ENCODE measurements at regions not wholly inside any gene's neighbourhood (a gene's known extent, or its start where the extent isn't known, plus 50 kb on each side); places are given as distances from the start of the nearest gene placed in this dataset.

- DNase-seq (ENCODE audit: extremely low read depth, insufficient read length): no peak
- H3K36me3 ChIP-seq (ENCODE audit: control insufficient read depth, insufficient read depth, low read length): no peaks in the 10 kb centered on the region
- no peak overlapping the region for H3K4me3 ChIP-seq (replicated peaks; ENCODE audit: low read depth, low read length)
- no peak for TF ChIP-seq CTCF (IDR thresholded peaks at IDR 0.05; ENCODE audit: insufficient read depth, low read length, poor library complexity, severe bottlenecking)
- no peaks in the 10 kb centered on the region for H3K27me3 ChIP-seq (replicated peaks; ENCODE audit: control insufficient read depth, insufficient read depth, low read length)
Measured at GRCh38 chr3:162285259-162285658, 788.7 kb downstream of the OTOL1 start.

GRCh38 chr3:162287600-162287999 lies 791.0 kb downstream of the OTOL1 start:
- no peaks in the 10 kb centered on the region for H3K27me3 ChIP-seq (replicated peaks; ENCODE audit: control insufficient read depth, insufficient read depth, low read length)
- TF ChIP-seq CTCF (IDR thresholded peaks at IDR 0.05; ENCODE audit: insufficient read depth, low read length, poor library complexity, severe bottlenecking): no peak
- H3K4me3 ChIP-seq (replicated peaks; ENCODE audit: low read depth, low read length): no peak overlapping the region
- no peaks in the 10 kb centered on the region for H3K36me3 ChIP-seq (ENCODE audit: control insufficient read depth, insufficient read depth, low read length)
- no peak for DNase-seq (ENCODE audit: extremely low read depth, insufficient read length)

GRCh38 chr3:162292409-162292808 lies 795.8 kb downstream of the OTOL1 start:
- H3K27me3 ChIP-seq (replicated peaks; ENCODE audit: control insufficient read depth, insufficient read depth, low read length): no peaks in the 10 kb centered on the region
- DNase-seq (ENCODE audit: extremely low read depth, insufficient read length): no peak
- no peak overlapping the region for H3K4me3 ChIP-seq (replicated peaks; ENCODE audit: low read depth, low read length)
- TF ChIP-seq CTCF (IDR thresholded peaks at IDR 0.05; ENCODE audit: insufficient read depth, low read length, poor library complexity, severe bottlenecking): no peak
- H3K36me3 ChIP-seq (ENCODE audit: control insufficient read depth, insufficient read depth, low read length): no peaks in the 10 kb centered on the region

GRCh38 chr3:162295323-162295983 lies 798.8 kb downstream of the OTOL1 start:
- no peak for DNase-seq (ENCODE audit: extremely low read depth, insufficient read length)
- no peaks in the 10 kb centered on the region for H3K36me3 ChIP-seq (ENCODE audit: control insufficient read depth, insufficient read depth, low read length)
- H3K27me3 ChIP-seq (replicated peaks; ENCODE audit: control insufficient read depth, insufficient read depth, low read length): no peaks in the 10 kb centered on the region
- TF ChIP-seq CTCF (IDR thresholded peaks at IDR 0.05; ENCODE audit: insufficient read depth, low read length, poor library complexity, severe bottlenecking): no peak
- no peak overlapping the region for H3K4me3 ChIP-seq (replicated peaks; ENCODE audit: low read depth, low read length)

GRCh38 chr3:162302983-162303624 lies 806.5 kb downstream of the OTOL1 start:
- no peak for DNase-seq (ENCODE audit: extremely low read depth, insufficient read length)

More at GRCh38 chr3:162302983-162303624, 806.5 kb downstream of the OTOL1 start:
- H3K4me3 ChIP-seq (replicated peaks; ENCODE audit: low read depth, low read length): no peak overlapping the region
- no peak for TF ChIP-seq CTCF (IDR thresholded peaks at IDR 0.05; ENCODE audit: insufficient read depth, low read length, poor library complexity, severe bottlenecking)
- H3K27me3 ChIP-seq (replicated peaks; ENCODE audit: control insufficient read depth, insufficient read depth, low read length): no peaks in the 10 kb centered on the region
- no peaks in the 10 kb centered on the region for H3K36me3 ChIP-seq (ENCODE audit: control insufficient read depth, insufficient read depth, low read length)
